DMS153 treated with DMSO at 0.1 percent for 48 hours (cell line): ENCODE measurements at regions not wholly inside any gene's neighbourhood (a gene's known extent, or its start where the extent isn't known, plus 50 kb on each side); places are given as distances from the start of the nearest gene placed in this dataset.
"Not testable (repeated sequence)": the region's sequence is repeated elsewhere in the genome, so short reads cannot be mapped to it uniquely, and the experiment has no call there.

Source experiments
- DNase-seq: peaks from one replicate; lab custom pipeline; 2025; ENCODE audit not compliant: unreplicated experiment; lab: John Stamatoyannopoulos, UW

GRCh38 chr3:912717-913116, 180.1 kb upstream of the CNTN6 start:
- DNase-seq, result not testable (repeated sequence)

- DNase-seq, result no peak
Observed at GRCh38 chr3:923161-923910, 169.5 kb upstream of the CNTN6 start.

- DNase-seq, result no peak
Observed at GRCh38 chr3:930866-931265, 162.0 kb upstream of the CNTN6 start.

GRCh38 chr3:933326-933725, 159.5 kb upstream of the CNTN6 start:
- DNase-seq, result no peak

- no peak for DNase-seq
Observed at GRCh38 chr3:944786-945185, 148.0 kb upstream of the CNTN6 start.

- DNase-seq, result no peak
Observed at GRCh38 chr3:945738-946137, 147.1 kb upstream of the CNTN6 start.

- DNase-seq, result no peak
Observed at GRCh38 chr3:952906-953305, 139.9 kb upstream of the CNTN6 start.

- no peak for DNase-seq
Observed at GRCh38 chr3:963255-963654, 129.6 kb upstream of the CNTN6 start.

GRCh38 chr3:963755-964154, 129.1 kb upstream of the CNTN6 start:
- no peak for DNase-seq

- DNase-seq, result no peak
Observed at GRCh38 chr3:965826-966225, 127.0 kb upstream of the CNTN6 start.

- DNase-seq, result no peak
Observed at GRCh38 chr3:966341-966740, 126.5 kb upstream of the CNTN6 start.

- DNase-seq, result no peak
Observed at GRCh38 chr3:973340-973739, 119.5 kb upstream of the CNTN6 start.

GRCh38 chr3:976006-976405, 116.8 kb upstream of the CNTN6 start:
- no peak for DNase-seq

GRCh38 chr3:981156-981555, 111.7 kb upstream of the CNTN6 start:
- DNase-seq, result no peak

- no peak for DNase-seq
Observed at GRCh38 chr3:988785-989184, 104.0 kb upstream of the CNTN6 start.

GRCh38 chr3:992871-993270, 100.0 kb upstream of the CNTN6 start:
- no peak for DNase-seq

GRCh38 chr3:1002010-1002409, 90.8 kb upstream of the CNTN6 start:
- no peak for DNase-seq

GRCh38 chr3:1007866-1008265, 85.0 kb upstream of the CNTN6 start:
- DNase-seq, result no peak

- DNase-seq, result no peak
Observed at GRCh38 chr3:1010228-1010627, 82.6 kb upstream of the CNTN6 start.

GRCh38 chr3:1015826-1016225, 77.0 kb upstream of the CNTN6 start:
- DNase-seq, result no peak

GRCh38 chr3:1017870-1018269, 75.0 kb upstream of the CNTN6 start:
- DNase-seq, result no peak

- DNase-seq, result no peak
Observed at GRCh38 chr3:1019157-1019556, 73.7 kb upstream of the CNTN6 start.

- DNase-seq, result no peak
Observed at GRCh38 chr3:1026395-1026794, 66.4 kb upstream of the CNTN6 start.
